Stimulated activated CD8-positive, alpha-beta memory T cell treated with anti-CD3 and anti-CD28 coated beads, Interleukin-4, amount 100 ng/mL, for 4 hours (primary cell): ENCODE measurements at regions not wholly inside any gene's neighbourhood (a gene's known extent, or its start where the extent isn't known, plus 50 kb on each side); places are given as distances from the start of the nearest gene placed in this dataset.

Experiments used
- DNase-seq, 2 donors: peaks; one replicate each; pipeline ENCODE4 v3.0.0-alpha.2; 2020; ENCODE audit warnings: low read depth in 2 of 2, low spot score in 1 of 2

DNA sequence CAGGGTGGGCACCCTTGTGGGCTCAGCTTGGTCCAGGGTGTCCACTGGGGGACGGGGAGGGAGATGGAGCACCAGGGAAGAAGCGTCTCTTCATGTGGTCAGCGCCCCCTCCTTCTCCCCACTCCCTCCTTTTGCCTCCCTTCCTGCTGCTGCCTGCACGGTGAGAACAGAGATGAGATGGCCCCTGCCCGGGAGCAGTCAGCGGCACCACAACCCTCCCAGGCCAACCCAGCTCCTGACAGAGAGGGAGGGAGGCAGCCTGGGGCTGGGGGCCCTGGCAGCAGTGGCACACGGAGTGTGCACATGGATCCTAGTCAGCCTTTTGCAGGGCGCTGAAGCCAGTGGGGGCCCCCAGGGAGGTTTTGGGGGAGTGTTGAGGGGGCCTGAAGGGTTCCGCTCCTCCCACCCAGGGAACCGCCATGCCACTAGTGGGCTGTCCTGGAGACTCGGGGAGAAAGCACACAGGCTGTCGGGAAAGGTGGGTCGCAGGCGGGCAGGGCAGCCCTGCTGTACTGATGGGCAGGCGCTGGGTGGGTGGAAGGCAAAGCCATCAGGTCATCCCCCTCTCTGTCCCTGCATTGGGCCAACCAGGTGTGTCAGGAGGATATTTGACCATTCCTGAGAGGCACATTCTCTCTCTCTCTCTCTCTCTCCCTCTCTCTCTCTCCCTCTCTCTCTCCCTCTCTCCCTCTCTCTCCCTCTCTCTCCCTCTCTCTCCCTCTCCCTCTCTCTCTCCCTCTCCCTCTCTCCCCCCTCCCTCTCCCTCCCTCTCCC, 94.3 kb upstream of the BHLHE23 start:
- DNase-seq, result no peak

DNA sequence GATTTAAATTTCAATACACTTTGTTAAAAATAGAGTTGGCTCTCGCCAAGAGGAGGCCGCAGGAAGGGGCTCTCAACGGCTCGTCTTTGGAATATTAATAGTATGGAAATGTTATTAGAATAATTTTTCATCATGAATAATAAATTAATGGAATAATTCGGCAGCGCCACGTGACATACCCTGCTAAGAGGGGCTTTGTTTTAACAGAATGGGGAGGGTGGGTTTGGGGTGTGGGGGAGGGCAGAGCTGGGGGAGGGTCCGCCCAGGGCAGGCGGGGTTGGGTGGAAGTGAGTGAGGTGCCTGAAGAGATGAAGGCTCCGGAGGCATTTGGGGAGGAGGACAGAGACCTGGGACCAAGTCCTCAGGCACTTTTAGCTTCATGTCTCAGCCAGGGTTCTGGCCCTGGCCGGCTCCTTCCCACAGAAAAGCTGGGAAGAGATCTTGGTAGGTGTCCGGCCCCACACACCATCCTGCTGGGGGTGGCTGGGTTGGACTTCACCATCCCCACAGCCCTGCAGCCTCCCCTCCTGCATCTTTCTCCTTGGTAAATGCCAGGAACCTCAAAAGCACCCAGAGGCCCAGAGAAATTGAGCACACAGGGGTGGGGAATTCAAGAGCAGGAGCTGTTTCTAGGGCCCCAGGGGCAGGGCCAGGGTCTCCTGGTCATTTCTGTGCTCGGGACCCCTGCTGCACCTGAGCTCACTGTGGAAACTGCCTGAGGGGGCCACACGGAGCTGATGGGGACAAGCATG, 93.6 kb upstream of the BHLHE23 start:
- no peak for DNase-seq

DNA sequence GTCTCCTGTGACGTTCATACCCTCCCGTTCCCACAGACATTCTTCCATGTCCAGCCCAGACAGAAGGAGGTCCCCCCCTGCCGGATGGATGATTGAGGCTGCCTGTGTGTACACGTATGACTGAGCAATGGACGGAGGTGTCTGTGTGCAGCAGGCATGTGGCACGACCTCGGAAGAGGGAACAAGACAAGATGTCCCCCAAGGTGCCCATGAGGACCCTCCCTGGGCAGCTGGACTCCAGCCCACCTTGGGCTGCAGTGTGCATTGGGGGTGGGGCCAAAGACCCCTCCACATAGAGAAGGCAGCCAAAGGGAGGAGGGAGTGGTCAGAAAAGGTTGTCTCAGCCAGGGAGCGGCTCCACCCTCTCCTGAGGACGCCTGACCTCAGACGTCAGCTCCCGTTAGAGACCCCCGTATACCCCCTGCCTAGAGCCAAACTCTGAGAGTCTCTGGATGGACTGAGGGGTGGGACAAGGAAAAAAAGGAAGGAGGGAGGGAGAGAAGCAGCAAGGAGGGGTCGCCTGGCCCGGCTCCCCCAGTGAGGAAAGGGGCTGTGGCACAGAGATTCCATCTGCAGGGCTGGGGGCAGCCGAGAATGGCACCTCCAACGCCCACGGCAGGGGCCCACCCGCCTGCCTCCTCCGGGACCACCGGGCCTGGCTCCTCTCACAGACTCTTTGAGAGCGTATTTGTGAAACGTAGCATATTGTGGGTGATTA, 92.9 kb upstream of the BHLHE23 start:
- no peak for DNase-seq

DNA sequence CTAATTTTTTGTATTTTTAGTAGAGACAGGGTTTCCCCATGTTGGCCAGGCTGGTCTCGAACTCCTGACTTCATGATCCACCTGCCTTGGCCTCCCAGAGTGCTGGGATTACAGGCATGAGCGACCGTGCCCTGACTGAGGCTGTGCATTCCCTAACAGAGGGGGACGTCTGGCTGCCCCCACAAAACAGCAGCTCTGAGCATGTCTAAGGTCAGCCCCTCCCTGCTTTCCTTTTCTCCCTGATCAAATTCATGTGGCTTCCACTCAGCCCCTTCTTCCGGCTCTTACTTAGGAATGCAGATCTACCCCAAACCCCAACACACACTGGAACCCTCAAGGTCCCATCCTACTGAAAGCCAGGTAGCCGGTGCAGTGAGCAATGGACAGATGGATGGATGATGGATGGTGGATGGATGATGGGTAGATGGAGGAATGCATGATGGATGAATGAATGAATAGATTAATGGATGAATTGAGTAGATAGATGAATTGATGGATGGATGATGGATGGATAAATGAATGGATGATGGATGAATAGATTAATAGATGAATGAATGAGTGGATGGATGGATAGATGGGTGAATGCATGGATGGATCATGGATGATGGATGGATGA, 91.5 kb upstream of the BHLHE23 start:
- no peak for DNase-seq

DNA sequence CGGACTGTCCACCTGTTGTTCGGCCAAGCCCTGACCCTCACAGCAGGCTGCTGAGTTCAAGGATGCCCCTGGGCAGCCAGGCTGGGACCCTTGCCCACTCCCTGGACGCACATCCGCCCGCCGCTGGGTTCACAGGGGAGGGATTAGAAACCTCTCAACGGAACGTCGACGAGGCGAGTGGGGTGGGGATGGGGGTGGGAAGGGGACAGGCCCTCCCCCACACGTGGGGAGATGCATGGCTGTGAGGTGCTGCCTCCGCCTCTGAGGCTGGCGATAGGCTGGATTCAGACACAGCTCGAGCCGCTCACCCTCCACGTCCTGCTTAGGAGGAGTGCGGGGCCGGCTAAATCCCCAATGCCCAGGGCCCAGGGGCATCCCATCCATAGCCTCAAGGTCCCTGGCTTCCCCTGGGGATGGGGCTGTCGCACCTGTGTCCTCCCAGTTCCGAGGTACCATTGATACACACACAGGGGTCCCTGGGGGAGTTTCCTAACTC, 90.6 kb upstream of the BHLHE23 start:
- no peak for DNase-seq

DNA sequence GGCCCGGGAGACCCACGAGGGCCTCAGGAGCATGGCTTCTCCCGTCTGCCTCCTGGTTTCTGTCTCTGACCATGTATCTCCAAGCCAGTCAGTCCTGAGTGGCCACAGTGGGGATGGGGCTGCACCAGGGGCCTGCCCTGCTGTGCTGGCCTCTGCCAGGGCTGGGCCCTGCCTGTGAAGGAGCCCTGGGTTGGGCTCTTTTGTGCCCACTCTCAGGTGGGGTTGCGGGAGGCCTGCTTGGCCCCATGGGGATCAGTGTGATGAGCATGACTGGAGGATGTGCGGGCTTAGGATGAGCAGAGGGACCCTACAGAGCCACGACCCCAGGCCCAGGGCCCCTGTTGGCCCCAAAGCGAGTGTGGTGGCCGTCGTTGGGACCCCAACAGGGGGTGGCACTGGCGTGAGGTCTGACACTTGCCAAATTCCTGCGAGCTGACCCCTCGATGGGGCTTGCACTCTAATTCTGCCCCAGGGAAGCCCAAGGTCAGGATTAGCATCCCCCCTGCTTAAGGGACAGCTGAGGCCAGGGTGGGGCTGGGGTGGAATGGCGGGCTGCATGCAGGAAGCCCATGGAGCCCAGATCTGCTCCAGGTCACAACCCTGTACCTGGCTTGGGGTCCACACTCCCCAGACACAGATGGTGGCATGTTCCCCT, 90.0 kb upstream of the BHLHE23 start:
- no peak for DNase-seq

DNA sequence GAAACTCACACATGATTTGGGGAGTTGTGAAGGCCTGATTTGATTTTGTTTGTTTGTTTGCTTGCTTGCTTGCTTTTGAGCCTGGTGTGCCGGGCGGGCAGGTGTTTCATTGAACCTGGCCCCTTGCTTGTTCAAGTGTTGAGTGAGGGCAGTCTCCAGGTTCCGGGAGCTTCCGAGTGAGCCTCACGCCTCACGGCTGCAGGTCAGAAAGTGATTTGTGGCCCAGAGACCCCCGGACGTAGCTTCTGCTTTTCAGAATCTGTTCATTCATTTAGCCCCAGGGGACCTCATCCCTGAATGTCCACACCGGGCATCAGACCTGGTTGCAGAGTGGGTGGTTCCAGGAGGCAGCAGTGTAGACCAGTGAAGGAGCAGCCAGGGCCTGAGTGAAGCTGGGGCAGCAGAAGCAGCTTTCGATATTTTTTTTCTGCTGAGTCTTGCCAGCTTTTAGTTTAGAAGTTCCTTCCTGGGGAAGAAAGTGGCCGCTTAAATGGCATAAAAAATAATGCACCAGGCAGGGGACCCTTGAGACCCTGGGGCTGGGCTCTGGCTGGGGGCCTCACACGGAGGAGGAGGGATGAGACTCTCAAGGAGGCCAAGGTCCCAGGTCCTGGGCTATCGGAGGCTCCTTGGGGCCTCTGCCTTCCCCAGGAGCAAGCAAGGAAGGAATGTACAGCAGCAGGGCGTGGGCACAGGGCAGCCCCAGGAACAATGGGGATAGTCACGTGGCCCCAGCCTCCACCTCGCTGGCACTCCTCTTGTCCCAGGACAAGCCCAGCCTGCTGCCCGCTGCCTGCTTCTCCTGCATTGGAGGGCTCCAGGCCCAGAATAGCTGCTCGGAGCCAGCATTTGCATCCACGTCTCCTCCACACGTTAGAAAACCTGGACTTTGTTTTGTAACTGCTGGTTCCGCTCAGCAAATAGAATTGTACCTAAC, 89.2 kb upstream of the BHLHE23 start:
- no peak for DNase-seq

DNA sequence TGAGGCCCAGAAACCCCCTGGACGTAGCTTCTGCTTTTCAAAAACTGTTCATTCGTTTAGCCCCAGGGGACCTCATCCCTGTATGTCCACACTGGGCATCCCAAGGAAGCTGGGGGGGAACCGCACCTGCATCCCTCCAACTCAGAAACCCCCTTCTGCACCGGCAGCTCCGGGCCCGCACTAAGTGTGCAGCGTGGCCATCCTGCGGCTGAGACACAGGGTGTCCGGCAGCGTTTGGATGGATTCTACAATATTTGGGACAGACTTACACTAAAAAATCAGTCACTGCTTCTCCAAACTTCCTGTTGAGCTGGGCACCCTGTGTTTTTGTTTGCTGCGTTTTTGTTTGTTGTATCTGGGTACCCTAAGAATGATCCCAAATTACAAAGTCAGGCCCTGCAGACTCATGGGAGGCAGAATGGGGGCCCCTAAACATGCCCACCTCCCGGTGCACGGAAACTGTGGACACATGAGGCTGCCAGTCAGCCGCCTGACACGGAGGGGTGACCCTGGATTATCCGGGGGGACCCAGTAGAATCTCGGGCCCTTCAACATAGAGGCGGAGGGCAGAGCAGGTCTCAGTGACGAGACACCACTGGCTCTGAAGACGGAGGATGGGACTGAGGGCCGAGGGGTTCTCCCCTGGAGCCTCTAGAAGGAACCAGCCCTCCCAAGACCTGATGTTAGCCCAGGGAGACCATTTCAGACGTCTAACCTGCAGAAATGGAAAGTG, 88.2 kb upstream of the BHLHE23 start:
- DNase-seq, result no peak

DNA sequence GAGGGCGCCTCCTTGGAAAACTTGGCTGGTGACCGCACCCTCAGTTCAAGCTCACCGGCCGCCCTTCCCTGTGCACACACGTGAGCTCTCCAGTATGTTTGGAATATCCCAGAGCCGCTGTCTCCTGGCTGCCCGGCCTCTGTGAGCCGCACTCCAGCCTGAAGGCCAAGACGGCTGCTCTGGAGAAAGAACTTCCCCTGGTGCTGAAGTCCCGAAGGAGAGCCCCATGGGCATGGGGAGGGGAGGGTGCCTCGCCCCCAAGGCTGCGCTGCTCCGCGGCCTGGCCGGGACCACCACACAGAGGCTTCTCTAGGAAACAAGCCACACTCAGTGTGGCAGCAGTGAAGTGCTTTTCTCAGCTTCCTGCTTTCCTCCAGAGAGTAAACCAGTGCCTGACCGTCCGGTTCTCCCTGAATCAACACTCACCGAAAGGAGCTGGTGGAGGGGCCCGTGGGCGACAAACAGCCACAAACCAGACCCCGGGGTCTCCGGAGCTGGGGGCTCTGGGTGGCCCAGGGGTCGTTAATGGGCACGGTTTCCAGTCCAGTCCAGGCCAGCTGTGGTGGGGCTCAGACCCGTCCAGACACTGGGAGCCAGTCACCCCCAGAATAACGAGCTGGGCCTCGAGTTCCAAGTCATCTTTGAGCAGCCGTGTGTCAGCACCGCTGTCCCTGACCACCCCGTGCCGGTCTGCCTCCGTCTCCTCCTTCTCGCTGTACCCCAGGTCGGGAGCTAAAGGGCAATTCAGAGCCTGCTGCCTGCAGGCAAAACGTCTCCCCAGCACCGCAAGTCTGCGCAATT, 87.4 kb upstream of the BHLHE23 start:
- no peak for DNase-seq

DNA sequence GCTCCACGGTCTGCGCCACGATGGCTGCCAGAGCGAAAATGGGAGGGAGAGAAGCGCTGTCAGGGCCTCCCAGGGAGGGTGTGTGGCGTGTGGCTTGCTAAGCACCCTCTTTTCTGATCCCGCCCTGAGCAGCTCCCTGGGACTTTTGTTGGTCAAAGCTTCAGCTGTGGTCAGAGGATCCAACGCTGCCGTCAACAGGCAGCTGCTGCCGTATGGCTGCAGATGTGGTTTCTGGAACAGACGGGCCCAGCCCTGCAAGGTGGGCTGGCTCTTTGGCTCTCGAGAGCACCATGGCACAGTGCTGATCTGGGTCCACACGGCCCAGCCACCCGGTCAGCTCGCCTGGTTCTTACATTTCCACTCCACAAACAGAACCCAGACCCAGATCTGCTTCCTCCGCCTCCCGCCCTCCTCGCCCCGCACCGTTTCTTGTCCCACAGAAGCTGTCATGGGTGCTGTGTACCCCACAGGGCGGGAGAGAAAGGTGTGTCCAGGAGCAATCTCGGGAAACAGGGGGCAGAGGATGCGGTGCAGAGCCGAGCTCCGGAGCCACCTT, 86.0 kb upstream of the BHLHE23 start:
- no peak for DNase-seq

DNA sequence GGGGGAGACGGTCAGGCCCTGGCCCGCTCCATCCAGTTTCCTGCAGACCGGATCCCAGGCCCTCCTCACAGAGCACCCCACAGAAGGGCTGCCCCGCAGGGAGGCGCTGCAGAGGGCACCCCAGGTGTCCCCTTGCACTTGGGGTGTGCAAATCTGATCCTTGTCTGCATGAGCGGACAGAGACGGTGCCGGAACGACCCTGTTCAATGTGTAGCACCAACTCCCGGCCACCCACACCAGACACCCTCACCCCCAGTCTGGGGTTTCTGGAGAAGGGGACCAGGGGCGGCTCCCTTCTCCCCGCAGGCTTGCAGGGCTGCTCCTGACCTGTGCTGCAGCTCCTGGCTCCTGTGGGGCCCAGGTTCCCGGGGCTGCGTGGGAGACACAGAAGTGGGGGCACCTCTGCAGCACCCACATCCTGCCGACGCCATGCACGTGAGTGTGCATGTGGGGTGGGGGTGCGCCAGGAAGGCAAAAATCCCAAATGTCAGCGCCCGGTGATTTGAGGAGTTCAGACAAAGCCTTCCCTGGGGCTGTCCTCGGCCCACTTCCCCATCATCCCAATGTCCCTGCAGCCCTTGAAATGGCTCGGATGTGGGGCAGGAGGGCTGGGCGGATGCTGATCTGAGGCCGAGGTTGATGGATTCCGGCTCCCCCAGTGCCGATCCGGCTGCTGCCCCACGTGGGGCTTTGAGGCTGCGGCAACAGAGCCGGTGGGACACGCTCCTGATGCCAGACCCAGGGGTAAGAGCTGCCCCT, 85.3 kb upstream of the BHLHE23 start:
- DNase-seq, result no peak

DNA sequence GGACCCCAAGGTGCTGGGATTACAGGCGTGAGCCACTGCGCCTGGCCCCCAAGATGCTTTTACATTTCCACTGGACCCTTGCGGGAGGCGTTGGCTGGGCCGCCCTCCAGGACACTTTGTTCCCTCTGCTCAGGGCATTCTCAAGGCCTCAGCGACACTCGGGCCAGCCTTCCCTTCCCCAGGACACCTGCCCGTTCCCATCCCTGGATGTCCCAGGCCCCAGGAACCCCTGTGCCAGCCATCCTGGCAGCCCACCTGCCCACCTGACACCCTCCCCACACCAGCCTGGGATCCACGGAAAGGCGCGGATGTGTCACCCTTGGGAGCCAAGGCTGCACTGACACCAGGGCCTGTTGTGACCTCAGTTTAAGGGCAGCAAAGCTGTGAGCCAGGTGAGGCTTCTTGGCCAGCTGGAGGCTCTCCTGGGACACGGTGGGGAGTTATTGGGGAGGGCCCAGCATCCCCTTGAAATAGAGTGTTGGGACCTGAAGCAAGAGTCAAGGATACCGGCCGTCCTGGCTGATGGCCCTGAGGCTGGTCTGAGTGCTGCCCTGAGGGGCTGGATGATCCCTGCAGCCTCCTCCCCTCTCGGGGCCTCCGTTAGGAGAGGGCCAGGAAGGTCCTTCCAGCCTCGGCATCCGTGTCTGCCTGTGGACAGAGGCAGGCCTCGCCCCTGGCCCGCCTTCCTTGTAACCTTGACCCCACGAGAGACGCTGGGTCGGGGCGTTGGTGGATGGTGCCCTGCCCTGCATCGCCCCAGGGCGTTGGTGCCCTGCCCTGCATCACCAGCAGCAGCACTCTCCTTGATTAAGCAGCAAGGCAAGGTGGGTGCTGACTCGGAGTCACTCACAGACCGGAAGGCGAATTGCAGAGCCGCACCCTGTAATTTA, 84.2 kb upstream of the BHLHE23 start:
- DNase-seq, result no peak

DNA sequence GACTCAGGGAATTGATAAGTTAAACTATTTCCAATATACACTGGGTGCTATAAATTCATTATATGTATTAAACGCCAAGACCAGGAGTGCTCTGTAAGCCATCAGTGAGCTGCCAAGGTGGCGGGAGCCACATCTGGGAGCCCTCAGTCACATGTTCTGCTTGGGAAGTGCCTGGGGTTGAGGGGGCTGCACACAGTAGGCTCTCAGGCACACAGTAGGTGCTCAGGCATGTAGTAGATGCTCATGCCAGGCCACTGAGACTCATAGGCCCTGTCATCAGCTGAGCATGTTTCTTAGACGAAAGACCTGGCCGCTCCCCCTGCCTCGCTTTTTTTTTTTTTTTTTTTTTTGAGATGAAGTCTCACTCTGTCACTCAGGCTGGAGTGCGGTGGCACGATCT, 83.3 kb upstream of the BHLHE23 start:
- DNase-seq, result no peak

DNA sequence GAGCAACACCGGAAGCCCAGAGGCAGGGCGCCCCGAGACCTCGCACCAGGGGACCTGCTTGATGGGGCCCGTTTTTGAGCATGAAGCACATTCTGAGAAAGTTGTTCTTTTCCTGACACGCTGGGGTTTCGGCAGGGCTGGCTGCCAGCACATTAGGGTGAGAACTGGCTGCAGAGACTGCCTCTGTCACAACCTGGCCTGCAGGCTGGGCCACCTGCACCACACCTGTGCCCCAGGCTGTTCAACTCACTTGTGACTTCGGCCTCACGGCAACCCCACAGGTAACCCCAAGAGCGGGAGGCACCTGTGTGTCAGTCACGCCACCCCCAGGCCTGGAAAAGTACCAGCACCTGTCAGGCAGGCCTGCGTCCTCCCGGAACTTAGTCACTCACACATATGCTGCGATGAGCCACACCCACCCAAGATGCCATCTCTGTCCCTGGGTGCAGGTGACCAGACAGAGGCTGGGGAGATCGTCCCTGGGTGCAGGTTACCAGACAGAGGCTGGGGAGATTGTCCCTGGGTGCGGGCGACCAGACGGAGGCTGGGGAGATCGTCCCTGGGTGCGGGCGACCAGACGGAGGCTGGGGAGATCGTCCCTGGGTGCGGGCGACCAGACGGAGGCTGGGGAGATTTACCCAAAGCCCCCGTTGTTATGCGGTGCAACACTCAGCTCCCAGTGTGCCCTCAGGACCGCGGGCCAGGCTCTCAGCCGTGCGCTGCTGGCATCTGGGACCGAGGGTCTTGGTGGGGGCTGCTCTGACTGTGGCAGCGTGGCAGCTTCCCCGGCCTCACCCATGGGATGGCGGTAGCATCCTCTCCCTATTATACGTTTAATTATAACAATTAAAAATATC, 82.5 kb upstream of the BHLHE23 start:
- DNase-seq, result no peak
